Keratinocyte (primary cell): ENCODE measurements at regions not wholly inside any gene's neighbourhood (a gene's known extent, or its start where the extent isn't known, plus 50 kb on each side); places are given as distances from the start of the nearest gene placed in this dataset.
A peak's percentile ranks its signal among the peaks of the same experiment; 100 is the strongest.

ENCODE experiments used
- DNase-seq: peaks from one replicate; pipeline ENCODE4 v3.0.0-alpha.2; 2011; ENCODE audit warnings: low read depth, missing footprints, low spot score
- FAIRE-seq: peaks from 2 replicates; lab custom pipeline; 2011; peaks lifted over from hg19 to GRCh38; lab: Jason Lieb, UNC
- H2AFZ ChIP-seq: 2 replicates; pipeline ENCODE4 v1.6.0; 2012; ENCODE audit warnings: low read length, control low read depth, inconsistent platforms; ENCODE audit not compliant: control insufficient read depth
- H3K27ac ChIP-seq: 2 replicates; pipeline ENCODE4 v1.5.1; 2011; ENCODE audit warnings: low read length; ENCODE audit not compliant: control insufficient read depth, insufficient read depth
- H3K27me3 ChIP-seq: 3 replicates; pipeline ENCODE4 v1.6.0; 2011; ENCODE audit warnings: low read length; ENCODE audit not compliant: control insufficient read depth, insufficient read depth; ENCODE audit errors: extremely low read depth
- H3K36me3 ChIP-seq, 2 experiments: 2 replicates in 1 of 2; 3 replicates in 1 of 2; pipeline ENCODE4 v1.5.1; 2011; ENCODE audit warnings: low read length in 2 of 2, mild to moderate bottlenecking in 1 of 2; ENCODE audit not compliant: control insufficient read depth in 2 of 2, insufficient read depth in 2 of 2; ENCODE audit errors: extremely low read depth in 1 of 2
- H3K4me1 ChIP-seq: 3 replicates; pipeline ENCODE4 v1.5.1; 2011; ENCODE audit warnings: low read length; ENCODE audit not compliant: control insufficient read depth, insufficient read depth; ENCODE audit errors: extremely low read depth
- H3K4me2 ChIP-seq: 3 replicates; pipeline ENCODE4 v1.6.0; 2011; ENCODE audit warnings: low read depth, low read length; ENCODE audit not compliant: control insufficient read depth, insufficient read depth; ENCODE audit errors: extremely low read depth
- H3K4me3 ChIP-seq, 3 experiments: fragments of 200-600 bp in 1 of 3; sonication (generic) in 1 of 3; 2 replicates in 2 of 3; 3 replicates in 1 of 3; pipeline ENCODE4 v1.5.1; 2011 to 2016; ENCODE audit warnings: low read length in 3 of 3, mild to moderate bottlenecking in 3 of 3, control low read depth in 2 of 3, inconsistent platforms in 1 of 3, low read depth in 1 of 3, mixed read lengths in 1 of 3, mixed run types in 1 of 3, moderate library complexity in 1 of 3; ENCODE audit not compliant: control insufficient read depth in 2 of 3, insufficient read depth in 2 of 3; ENCODE audit errors: extremely low read depth in 1 of 3
- H3K79me2 ChIP-seq: 2 replicates; pipeline ENCODE4 v1.6.0; 2012; ENCODE audit warnings: low read length; ENCODE audit not compliant: control insufficient read depth, insufficient read depth
- H3K9ac ChIP-seq: 3 replicates; pipeline ENCODE4 v1.6.0; 2011; ENCODE audit warnings: low read length; ENCODE audit not compliant: control insufficient read depth, insufficient read depth; ENCODE audit errors: extremely low read depth
- H3K9me1 ChIP-seq: 3 replicates; pipeline ENCODE4 v1.6.0; 2011; ENCODE audit warnings: low read length; ENCODE audit not compliant: control insufficient read depth, insufficient read depth; ENCODE audit errors: extremely low read depth
- H3K9me3 ChIP-seq: 2 replicates; pipeline ENCODE4 v1.5.1; 2012; ENCODE audit warnings: low read depth, low read length; ENCODE audit not compliant: control insufficient read depth
- H4K20me1 ChIP-seq: 3 replicates; pipeline ENCODE4 v1.6.0; 2011; ENCODE audit warnings: low read length; ENCODE audit not compliant: control insufficient read depth, insufficient read depth; ENCODE audit errors: extremely low read depth
- CTCF ChIP-seq, 3 experiments: IDR thresholded peaks in 1 of 3; conservative IDR thresholded peaks in 1 of 3; optimal IDR thresholded peaks in 1 of 3; 2 replicates in 2 of 3; 3 replicates in 1 of 3; pipeline versions ENCODE3 to v1.5.1; 2011; ENCODE audit warnings: low read length in 3 of 3, mild to moderate bottlenecking in 3 of 3, moderate library complexity in 2 of 3, control low read depth in 1 of 3, inconsistent platforms in 1 of 3; ENCODE audit not compliant: insufficient read depth in 2 of 3; ENCODE audit errors: extremely low read depth in 1 of 3
- EZH2 ChIP-seq: IDR thresholded peaks from one replicate; pipeline ENCODE4 v1.6.1; 2012; ENCODE audit warnings: inconsistent platforms, mild to moderate bottlenecking, low read length, moderate library complexity
- dilution Hi-C: fragments of 300-500 bp; cut with MboI; formaldehyde crosslinking; loops from one replicate; pipeline ENCODE4 v1.7.0; 2020; ENCODE audit warnings: low sequenced_read_pairs; ENCODE audit not compliant: extremely low pct_ligation_motif_present

GRCh38 chr11:15783619-15784018, 572.7 kb downstream of the SOX6 start:
- Histone ChIP-seq H3K4me3 (no peak overlapping the region), H3K9me3 (no peaks in the 10 kb centered on the region), H3K4me2 (peak overlapping the region; percentile 38), H3K9me1 (no peaks in the 10 kb centered on the region), H3K27me3 (no peaks in the 10 kb centered on the region), H4K20me1 (no peaks in the 10 kb centered on the region), H3K79me2 (no peaks in the 10 kb centered on the region), H3K36me3 (no peaks in the 10 kb centered on the region), H3K27ac (no peak overlapping the region), H3K9ac (no peak overlapping the region), H2AFZ (no peak overlapping the region), H3K4me1 (peaks cover 18% of the 10 kb centered on the region)
- TF ChIP-seq EZH2, result no peak
- no peak for TF ChIP-seq CTCF (optimal IDR thresholded peaks at IDR 0.05 in 1 of 3, IDR thresholded peaks at IDR 0.05 in 1 of 3, conservative IDR thresholded peaks at IDR 0.05 in 1 of 3; ENCODE audit: extremely low read depth in 1 of 3, insufficient read depth in 2 of 3, low read length in 3 of 3)
- no peak for DNase-seq
- peak; percentile 80 for FAIRE-seq
- dilution Hi-C loops, result no loop called here

GRCh38 chr11:15793043-15793996, 563.0 kb downstream of the SOX6 start:
- Histone ChIP-seq H3K36me3 (no peaks in the 10 kb centered on the region), H3K9ac (peak overlapping the region; percentile 0), H3K4me3 (no peak overlapping the region), H3K9me1 (no peaks in the 10 kb centered on the region), H2AFZ (no peak overlapping the region), H3K4me1 (peaks cover 14% of the 10 kb centered on the region), H3K4me2 (no peak overlapping the region), H3K27me3 (no peaks in the 10 kb centered on the region), H3K79me2 (no peaks in the 10 kb centered on the region), H3K9me3 (no peaks in the 10 kb centered on the region), H3K27ac (peak overlapping the region; percentile 66), H4K20me1 (no peaks in the 10 kb centered on the region)
- dilution Hi-C loops, result no loop called here
- TF ChIP-seq CTCF (optimal IDR thresholded peaks at IDR 0.05 in 1 of 3, IDR thresholded peaks at IDR 0.05 in 1 of 3, conservative IDR thresholded peaks at IDR 0.05 in 1 of 3; ENCODE audit: extremely low read depth in 1 of 3, insufficient read depth in 2 of 3, low read length in 3 of 3) (no peak), EZH2 (no peak)
- peak; percentile 69 for DNase-seq
- peak; percentile 77 for FAIRE-seq
